ENCODE measurements at regions not wholly inside any gene's neighbourhood (a gene's known extent, or its start where the extent isn't known, plus 50 kb on each side); places are given as distances from the start of the nearest gene placed in this dataset.

DNA sequence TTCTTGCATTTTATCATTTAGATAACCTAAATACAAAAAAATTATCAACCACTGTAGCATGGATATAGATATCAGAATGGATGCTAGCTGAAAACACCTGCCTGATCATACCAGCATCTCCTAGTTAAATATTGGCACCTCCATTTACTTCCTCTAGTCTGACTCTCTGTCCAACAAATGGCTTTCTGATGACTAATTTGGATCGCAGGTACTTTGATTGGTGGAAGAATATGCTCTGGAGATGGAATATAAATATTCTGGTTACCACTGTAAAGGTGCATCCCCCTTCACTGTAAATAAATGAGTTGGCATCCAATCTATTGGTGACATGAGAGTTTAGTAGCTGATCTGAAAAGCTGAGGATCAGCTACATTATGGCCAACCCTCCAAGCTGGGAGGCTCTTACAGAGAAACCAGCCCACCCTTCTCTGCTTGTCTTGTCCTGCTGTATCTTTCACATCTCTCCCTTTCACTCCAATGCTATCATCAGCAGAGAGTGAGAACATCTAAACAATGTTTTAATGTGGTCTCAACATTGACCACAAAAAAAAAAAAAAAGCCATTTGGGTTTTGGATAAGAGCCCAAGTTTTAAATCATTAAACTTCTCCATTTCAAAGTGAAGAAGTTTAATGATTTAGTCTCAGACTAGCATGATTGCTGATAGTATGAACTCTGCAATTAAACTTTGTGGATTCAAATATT is 90.5 kb downstream of the PMAIP1 start:
- TF ChIP-seq CTCF (conservative IDR thresholded peaks at IDR 0.05; ENCODE audit: low read length) (no peak), EZH2phosphoT487 (IDR thresholded peaks at IDR 0.05; ENCODE audit: borderline replicate concordance) (no peak)

Measured in Loucy (cell line).